ENCODE measurements at regions not wholly inside any gene's neighbourhood (a gene's known extent, or its start where the extent isn't known, plus 50 kb on each side); places are given as distances from the start of the nearest gene placed in this dataset.

DNA sequence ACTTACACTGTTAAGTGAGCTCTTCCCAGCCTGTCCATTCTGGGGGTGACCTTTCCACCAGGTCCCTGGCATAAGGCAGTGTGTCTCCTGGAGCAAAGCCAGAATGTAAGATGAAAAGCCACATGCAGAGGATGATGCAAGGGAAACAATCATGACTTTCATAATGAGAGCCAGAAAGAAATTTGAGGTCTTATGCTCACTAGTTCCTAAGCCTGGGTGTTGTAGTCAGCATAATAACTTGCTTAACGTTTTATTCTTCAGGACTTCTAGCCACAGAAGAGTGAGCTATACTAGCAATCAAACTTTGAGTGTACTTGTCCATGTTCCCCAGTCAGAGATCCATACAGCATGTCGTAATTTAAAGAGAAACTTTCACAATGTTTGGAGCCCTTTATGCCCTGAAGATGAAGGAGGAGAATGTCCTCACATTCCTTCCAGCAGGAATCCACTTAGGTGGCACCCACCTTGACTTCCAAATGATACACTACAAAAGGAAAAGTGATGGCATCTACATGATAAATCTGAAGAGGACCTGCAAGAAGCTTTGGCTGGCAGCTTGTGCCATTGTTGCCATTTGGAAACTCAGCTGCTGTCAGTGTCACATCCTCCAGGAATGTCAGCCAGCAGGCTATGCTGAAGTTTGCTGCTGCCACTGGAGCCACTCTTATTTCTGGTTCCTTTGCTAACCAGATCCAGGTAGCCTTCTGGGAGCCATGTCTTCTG is 60.5 kb upstream of the FOXD3 start:
- TF ChIP-seq, protein P1, sequence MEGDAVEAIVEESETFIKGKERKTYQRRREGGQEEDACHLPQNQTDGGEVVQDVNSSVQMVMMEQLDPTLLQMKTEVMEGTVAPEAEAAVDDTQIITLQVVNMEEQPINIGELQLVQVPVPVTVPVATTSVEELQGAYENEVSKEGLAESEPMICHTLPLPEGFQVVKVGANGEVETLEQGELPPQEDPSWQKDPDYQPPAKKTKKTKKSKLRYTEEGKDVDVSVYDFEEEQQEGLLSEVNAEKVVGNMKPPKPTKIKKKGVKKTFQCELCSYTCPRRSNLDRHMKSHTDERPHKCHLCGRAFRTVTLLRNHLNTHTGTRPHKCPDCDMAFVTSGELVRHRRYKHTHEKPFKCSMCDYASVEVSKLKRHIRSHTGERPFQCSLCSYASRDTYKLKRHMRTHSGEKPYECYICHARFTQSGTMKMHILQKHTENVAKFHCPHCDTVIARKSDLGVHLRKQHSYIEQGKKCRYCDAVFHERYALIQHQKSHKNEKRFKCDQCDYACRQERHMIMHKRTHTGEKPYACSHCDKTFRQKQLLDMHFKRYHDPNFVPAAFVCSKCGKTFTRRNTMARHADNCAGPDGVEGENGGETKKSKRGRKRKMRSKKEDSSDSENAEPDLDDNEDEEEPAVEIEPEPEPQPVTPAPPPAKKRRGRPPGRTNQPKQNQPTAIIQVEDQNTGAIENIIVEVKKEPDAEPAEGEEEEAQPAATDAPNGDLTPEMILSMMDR (conservative IDR thresholded peaks at IDR 0.05; ENCODE audit: low read depth, low read length), result no peak
- TF ChIP-seq EZH2 (IDR thresholded peaks at IDR 0.05; ENCODE audit: borderline replicate concordance, low read depth, low read length, poor library complexity, severe bottlenecking), result no peak

Data from A673 (cell line).